Parathyroid adenoma (tissue), 2 donors: ENCODE measurements at regions not wholly inside any gene's neighbourhood (a gene's known extent, or its start where the extent isn't known, plus 50 kb on each side); places are given as distances from the start of the nearest gene placed in this dataset.

Source experiments
- H2AFZ ChIP-seq: fragments of 300-600 bp; sonication (generic); one replicate; pipeline ENCODE4 v1.7.0; 2017; ENCODE audit warnings: antibody characterized with exemption, mild to moderate bottlenecking
- H3K27ac ChIP-seq: fragments of 300-600 bp; sonication (generic); one replicate; pipeline ENCODE4 v1.7.0; 2017
- H3K27me3 ChIP-seq: fragments of 300-600 bp; sonication (generic); one replicate; pipeline ENCODE4 v1.7.0; 2017; ENCODE audit warnings: low read length; ENCODE audit not compliant: control insufficient read depth, insufficient read depth
- H3K36me3 ChIP-seq: fragments of 300-600 bp; sonication (generic); one replicate; pipeline ENCODE4 v1.7.0; 2017; ENCODE audit warnings: low read length; ENCODE audit not compliant: control insufficient read depth, insufficient read depth
- H3K4me1 ChIP-seq: fragments of 300-600 bp; sonication (generic); one replicate; pipeline ENCODE4 v1.7.0; 2017; ENCODE audit warnings: control low read depth
- H3K4me2 ChIP-seq: fragments of 300-600 bp; sonication (generic); one replicate; pipeline ENCODE4 v1.7.0; 2017; ENCODE audit warnings: low read length
- H3K4me3 ChIP-seq: fragments of 300-600 bp; sonication (generic); one replicate; pipeline ENCODE4 v1.7.0; 2017; ENCODE audit warnings: low read depth, low read length
- H3K79me2 ChIP-seq: fragments of 300-600 bp; sonication (generic); one replicate; pipeline ENCODE4 v1.7.0; 2017; ENCODE audit warnings: control low read depth
- H3K9ac ChIP-seq: fragments of 300-600 bp; sonication (generic); one replicate; pipeline ENCODE4 v1.7.0; 2017; ENCODE audit warnings: mild to moderate bottlenecking
- H3K9me3 ChIP-seq: fragments of 300-600 bp; sonication (generic); one replicate; pipeline ENCODE4 v1.7.0; 2017; ENCODE audit warnings: low read length; ENCODE audit not compliant: control insufficient read depth
- TF ChIP-seq, protein P1 (sequence below): fragments of 300-600 bp; sonication (generic); IDR thresholded peaks from one replicate; pipeline ENCODE4 v1.7.0; 2017; ENCODE audit warnings: antibody characterized with exemption, mild to moderate bottlenecking
- donor health status: primary hyperparathyroidism.

DNA sequence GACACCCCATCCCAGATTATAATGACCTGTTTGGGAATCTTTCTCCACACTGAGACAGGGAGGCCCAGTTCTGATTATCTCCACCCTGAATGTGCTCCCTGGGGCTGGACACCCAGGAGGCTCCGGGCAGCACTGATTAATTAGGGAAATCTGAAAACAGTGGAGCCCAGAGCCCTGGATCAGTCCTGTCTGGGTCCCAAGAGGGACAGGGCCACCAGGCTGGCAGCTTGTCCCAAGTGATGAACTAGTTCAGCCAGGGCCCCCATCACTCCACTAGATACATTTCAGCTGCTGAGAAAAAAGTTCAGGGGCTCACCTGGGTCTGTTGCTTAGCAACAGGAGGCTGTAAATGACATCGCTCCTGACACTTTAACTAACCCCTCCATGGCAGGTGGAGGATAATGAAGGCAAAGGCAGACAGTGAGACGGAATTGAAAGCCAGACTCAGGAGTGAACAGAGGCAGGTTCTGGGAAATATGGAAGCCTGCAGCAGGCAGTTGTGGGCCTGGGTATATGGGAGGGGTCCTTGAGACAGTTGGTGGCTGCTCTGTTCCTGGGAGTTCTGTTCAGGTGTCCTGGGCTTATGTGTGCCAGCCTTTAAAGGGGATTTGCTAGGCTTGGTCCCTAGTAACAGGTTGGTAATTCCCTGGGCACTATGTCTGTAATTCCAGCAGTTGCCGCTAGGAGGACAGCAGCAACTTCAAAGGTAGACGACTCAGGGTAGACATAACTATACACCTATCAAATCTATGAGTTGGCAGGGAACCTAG is 78.3 kb upstream of the CTNNBL1 start:
- H3K27me3 ChIP-seq: no peaks in the 10 kb centered on the region
- H3K9ac ChIP-seq: no peak overlapping the region
- TF ChIP-seq, protein P1, sequence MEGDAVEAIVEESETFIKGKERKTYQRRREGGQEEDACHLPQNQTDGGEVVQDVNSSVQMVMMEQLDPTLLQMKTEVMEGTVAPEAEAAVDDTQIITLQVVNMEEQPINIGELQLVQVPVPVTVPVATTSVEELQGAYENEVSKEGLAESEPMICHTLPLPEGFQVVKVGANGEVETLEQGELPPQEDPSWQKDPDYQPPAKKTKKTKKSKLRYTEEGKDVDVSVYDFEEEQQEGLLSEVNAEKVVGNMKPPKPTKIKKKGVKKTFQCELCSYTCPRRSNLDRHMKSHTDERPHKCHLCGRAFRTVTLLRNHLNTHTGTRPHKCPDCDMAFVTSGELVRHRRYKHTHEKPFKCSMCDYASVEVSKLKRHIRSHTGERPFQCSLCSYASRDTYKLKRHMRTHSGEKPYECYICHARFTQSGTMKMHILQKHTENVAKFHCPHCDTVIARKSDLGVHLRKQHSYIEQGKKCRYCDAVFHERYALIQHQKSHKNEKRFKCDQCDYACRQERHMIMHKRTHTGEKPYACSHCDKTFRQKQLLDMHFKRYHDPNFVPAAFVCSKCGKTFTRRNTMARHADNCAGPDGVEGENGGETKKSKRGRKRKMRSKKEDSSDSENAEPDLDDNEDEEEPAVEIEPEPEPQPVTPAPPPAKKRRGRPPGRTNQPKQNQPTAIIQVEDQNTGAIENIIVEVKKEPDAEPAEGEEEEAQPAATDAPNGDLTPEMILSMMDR: peak; percentile 58

GRCh38 chr20:37611852-37612251 is 82.0 kb upstream of the CTNNBL1 start:
- H3K4me2 ChIP-seq: no peak overlapping the region
- H3K4me3 ChIP-seq: no peak overlapping the region
- H3K79me2 ChIP-seq: no peaks in the 10 kb centered on the region
- H3K36me3 ChIP-seq: no peaks in the 10 kb centered on the region
- H3K27ac ChIP-seq: no peak overlapping the region
- TF ChIP-seq, protein P1: no peak
- no peaks in the 10 kb centered on the region for H3K4me1 ChIP-seq
- H3K9me3 ChIP-seq: no peaks in the 10 kb centered on the region
- no peak overlapping the region for H2AFZ ChIP-seq
- no peak overlapping the region for H3K9ac ChIP-seq
- no peaks in the 10 kb centered on the region for H3K27me3 ChIP-seq

More for the DNA sequence above, 78.3 kb upstream of the CTNNBL1 start:
- no peak overlapping the region for H2AFZ ChIP-seq
- H3K4me1 ChIP-seq: no peaks in the 10 kb centered on the region
- no peak overlapping the region for H3K4me2 ChIP-seq
- no peaks in the 10 kb centered on the region for H3K36me3 ChIP-seq
- H3K27ac ChIP-seq: no peak overlapping the region
- no peaks in the 10 kb centered on the region for H3K9me3 ChIP-seq
- no peaks in the 10 kb centered on the region for H3K79me2 ChIP-seq
- H3K4me3 ChIP-seq: no peak overlapping the region

DNA sequence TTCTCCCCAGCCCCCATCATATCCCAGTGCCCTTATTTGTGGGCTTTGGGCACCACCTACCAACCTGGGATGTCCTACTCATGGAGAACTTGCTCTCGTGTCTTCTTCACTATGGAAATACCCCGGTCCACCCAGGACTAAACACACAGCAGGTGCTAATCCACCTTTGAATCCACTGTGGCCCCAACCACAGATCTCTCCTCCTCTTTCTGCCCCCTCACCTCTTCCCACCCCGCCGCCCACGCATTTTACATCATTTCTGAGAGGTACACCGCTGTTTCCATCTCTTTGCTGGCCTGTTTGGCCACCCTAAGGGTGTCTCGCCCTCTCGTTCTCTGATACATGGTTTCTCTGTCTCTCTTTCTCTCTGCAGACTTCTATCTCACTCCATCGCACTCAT is 82.5 kb upstream of the CTNNBL1 start:
- Histone ChIP-seq H3K9me3 (no peaks in the 10 kb centered on the region), H3K4me1 (no peaks in the 10 kb centered on the region), H3K4me3 (no peak overlapping the region), H3K79me2 (no peaks in the 10 kb centered on the region), H3K27me3 (no peaks in the 10 kb centered on the region), H3K9ac (no peak overlapping the region), H3K4me2 (no peak overlapping the region), H3K36me3 (no peaks in the 10 kb centered on the region), H2AFZ (no peak overlapping the region), H3K27ac (no peak overlapping the region)
- TF ChIP-seq, protein P1: no peak

- no peaks in the 10 kb centered on the region for H3K36me3 ChIP-seq
- H3K4me2 ChIP-seq: no peak overlapping the region
- H3K27me3 ChIP-seq: no peaks in the 10 kb centered on the region
- no peaks in the 10 kb centered on the region for H3K79me2 ChIP-seq
- no peak overlapping the region for H3K9ac ChIP-seq
- no peak overlapping the region for H2AFZ ChIP-seq
- no peak overlapping the region for H3K4me3 ChIP-seq
- TF ChIP-seq, protein P1: no peak
- H3K27ac ChIP-seq: no peak overlapping the region
- no peaks in the 10 kb centered on the region for H3K4me1 ChIP-seq
- no peaks in the 10 kb centered on the region for H3K9me3 ChIP-seq
Observed at GRCh38 chr20:37610203-37610798, 82.6 kb upstream of the BLCAP start.
